B cell (primary cell): ENCODE measurements at regions not wholly inside any gene's neighbourhood (a gene's known extent, or its start where the extent isn't known, plus 50 kb on each side); places are given as distances from the start of the nearest gene placed in this dataset.

Source experiments
- EZH2 ChIP-seq: IDR thresholded peaks from 2 replicates; pipeline ENCODE4 v1.6.1; 2012; ENCODE audit warnings: borderline replicate concordance, low read depth, mild to moderate bottlenecking, moderate library complexity, low read length; ENCODE audit not compliant: insufficient read depth, poor library complexity, severe bottlenecking
- TF ChIP-seq, protein P1 (sequence below): fragments of 200-600 bp; IDR thresholded peaks from one replicate; pipeline ENCODE4 v1.8.0; 2022; ENCODE audit warnings: antibody characterized with exemption, mild to moderate bottlenecking

- TF ChIP-seq, protein P1, sequence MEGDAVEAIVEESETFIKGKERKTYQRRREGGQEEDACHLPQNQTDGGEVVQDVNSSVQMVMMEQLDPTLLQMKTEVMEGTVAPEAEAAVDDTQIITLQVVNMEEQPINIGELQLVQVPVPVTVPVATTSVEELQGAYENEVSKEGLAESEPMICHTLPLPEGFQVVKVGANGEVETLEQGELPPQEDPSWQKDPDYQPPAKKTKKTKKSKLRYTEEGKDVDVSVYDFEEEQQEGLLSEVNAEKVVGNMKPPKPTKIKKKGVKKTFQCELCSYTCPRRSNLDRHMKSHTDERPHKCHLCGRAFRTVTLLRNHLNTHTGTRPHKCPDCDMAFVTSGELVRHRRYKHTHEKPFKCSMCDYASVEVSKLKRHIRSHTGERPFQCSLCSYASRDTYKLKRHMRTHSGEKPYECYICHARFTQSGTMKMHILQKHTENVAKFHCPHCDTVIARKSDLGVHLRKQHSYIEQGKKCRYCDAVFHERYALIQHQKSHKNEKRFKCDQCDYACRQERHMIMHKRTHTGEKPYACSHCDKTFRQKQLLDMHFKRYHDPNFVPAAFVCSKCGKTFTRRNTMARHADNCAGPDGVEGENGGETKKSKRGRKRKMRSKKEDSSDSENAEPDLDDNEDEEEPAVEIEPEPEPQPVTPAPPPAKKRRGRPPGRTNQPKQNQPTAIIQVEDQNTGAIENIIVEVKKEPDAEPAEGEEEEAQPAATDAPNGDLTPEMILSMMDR = no peak
- TF ChIP-seq EZH2 = no peak
These were observed 81.2 kb upstream of the KCNIP4 start for GRCh38 chr4:22029803-22030202.
